GM12872 (cell line): ENCODE measurements at regions not wholly inside any gene's neighbourhood (a gene's known extent, or its start where the extent isn't known, plus 50 kb on each side); places are given as distances from the start of the nearest gene placed in this dataset.

ENCODE experiments used
- CTCF ChIP-seq: IDR thresholded peaks from 3 replicates; pipeline ENCODE4 v1.5.1; 2011; ENCODE audit warnings: low read depth, mild to moderate bottlenecking, low read length, moderate library complexity; ENCODE audit not compliant: insufficient read depth

GRCh38 chr18:2240311-2240705 lies 331.0 kb downstream of the METTL4 start:
- TF ChIP-seq CTCF = no peak

DNA sequence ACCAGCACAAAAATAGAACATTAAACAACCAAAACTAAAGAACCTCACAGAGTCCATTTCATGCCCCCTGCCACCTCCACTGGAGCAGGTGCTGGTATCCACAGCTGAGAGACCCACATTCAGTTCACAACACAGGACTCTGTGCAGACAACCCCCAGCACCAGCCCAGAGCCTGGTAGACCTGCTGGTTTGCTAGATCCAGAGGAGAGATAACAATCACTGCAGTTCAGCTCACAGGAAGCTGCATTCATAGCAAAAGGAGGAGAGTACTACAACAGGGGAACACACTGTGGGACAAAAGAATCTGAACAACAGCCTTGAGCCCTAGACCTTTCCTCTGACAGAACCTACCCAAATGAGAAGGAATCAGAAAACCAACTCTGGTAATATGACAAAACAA lies 326.7 kb downstream of the METTL4 start:
- no peak for TF ChIP-seq CTCF

GRCh38 chr18:2254977-2255376 lies 316.3 kb downstream of the METTL4 start:
- no peak for TF ChIP-seq CTCF

DNA sequence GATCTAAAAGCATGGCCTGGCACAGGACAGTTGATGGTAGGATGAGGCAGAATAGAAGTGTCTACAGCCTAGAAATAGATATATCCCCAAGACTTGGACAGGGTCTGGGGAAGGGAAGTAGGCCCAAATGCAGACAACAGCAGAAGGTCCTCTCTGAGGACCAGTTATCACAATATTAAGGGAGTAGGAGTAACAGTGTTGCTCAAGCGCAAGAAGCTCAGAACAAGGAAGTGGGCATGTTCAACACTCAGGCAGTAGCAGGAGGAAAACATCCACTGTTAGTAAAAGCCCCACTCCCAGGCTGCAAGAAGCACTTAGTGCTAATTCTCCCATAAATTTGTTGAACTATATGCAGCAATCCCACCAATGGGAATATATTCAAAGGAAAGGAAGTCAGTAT lies 314.7 kb downstream of the METTL4 start:
- TF ChIP-seq CTCF = no peak

- TF ChIP-seq CTCF = no peak
Measured at GRCh38 chr18:2258954-2259353, 312.4 kb downstream of the METTL4 start.

DNA sequence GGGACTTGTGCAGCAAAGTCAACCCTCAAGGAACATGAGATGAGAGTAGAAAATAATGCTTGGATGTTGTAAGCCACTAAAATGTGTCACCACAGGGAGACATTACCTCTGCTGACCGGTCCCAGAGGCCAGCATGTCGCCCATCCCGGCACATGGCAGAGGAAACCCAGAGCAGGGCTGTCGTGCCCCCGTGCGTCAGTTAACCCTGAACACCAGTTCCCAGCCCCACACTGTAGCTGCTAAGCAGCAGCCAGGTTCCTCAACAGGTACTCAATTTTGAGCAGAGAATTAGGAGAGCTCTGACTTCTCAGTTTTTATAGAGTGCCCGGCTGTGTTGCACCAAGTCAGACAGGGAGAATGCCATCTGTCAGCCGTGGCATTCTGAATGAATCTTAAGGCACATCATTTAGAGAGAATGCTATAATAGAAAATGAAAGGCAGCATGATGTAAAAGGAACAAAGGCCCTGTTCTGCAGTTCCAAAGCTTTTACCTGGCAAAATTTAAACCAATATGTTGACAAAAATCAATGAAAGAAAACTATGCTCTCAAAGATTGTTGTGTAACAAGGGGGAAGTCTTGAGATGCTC lies 307.9 kb downstream of the METTL4 start:
- TF ChIP-seq CTCF = no peak

GRCh38 chr18:2274613-2275012 lies 296.7 kb downstream of the METTL4 start:
- TF ChIP-seq CTCF = no peak
